ENCODE measurements at regions not wholly inside any gene's neighbourhood (a gene's known extent, or its start where the extent isn't known, plus 50 kb on each side); places are given as distances from the start of the nearest gene placed in this dataset.
A peak's percentile ranks its signal among the peaks of the same experiment; 100 is the strongest.

DNA sequence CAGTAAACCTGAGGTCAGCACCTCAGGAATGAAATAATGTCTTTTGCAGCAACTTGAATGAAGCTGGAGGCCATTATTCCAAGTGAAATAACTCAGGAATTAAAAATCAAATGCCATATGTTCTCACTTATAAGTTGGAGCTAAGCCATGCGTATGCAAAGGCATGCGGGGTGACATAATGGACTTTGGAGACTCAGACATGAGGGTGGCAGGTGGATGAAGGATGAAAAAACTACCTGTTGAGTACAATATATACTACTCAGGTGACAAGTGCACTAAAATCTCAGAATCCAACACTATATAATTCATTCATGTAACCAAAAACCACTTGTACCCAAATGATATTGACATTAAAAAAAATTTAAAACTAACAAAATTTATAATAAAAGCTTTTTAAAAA is 1416.9 kb downstream of the UQCRFS1 start:
- Histone ChIP-seq H3K4me1 (peaks cover 33% of the 10 kb centered on the region), H3K9me3 (no peaks in the 10 kb centered on the region), H3K27me3 (no peaks in the 10 kb centered on the region), H3K36me3 (no peaks in the 10 kb centered on the region), H3K4me3 (no peak overlapping the region), H3K27ac (no peak overlapping the region)
- intact Hi-C loops (cut with DNase I), result no loop called here
- TF ChIP-seq POLR2AphosphoS5 (IDR thresholded peaks at IDR 0.05; ENCODE audit: insufficient read depth in 1 of 2, low read depth in 1 of 2) (no peak), CTCF (IDR thresholded peaks at IDR 0.05) (no peak), POLR2A (IDR thresholded peaks at IDR 0.05) (no peak)
- DNase-seq (ENCODE audit: extremely low spot score in 2 of 2), result no peak

DNA sequence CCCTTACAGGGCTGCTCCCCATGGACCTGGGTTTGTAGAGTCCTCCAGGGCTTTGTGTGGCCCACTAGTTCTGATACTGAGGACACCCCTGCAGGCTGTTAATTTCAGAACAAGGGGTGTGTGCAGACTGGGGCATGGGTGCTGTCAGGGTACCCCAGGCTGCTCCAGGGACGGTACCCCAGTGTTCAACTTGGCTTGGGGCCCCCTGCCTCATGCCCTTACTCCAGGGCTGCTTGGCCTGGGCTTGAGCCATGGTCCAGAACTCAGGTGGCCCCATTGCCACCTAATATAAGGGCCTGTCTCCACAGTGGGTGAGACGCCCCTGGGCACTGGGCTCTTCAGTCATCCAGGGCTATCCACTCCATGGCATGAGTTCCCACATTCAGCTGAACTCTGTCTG is 1417.6 kb downstream of the UQCRFS1 start:
- Histone ChIP-seq H3K36me3 (no peaks in the 10 kb centered on the region), H3K4me1 (peaks cover 35% of the 10 kb centered on the region), H3K27ac (no peak overlapping the region), H3K9me3 (no peaks in the 10 kb centered on the region), H3K4me3 (no peak overlapping the region), H3K27me3 (no peaks in the 10 kb centered on the region)
- intact Hi-C loops (cut with DNase I), result no loop called here
- TF ChIP-seq POLR2A (IDR thresholded peaks at IDR 0.05) (no peak), POLR2AphosphoS5 (IDR thresholded peaks at IDR 0.05; ENCODE audit: insufficient read depth in 1 of 2, low read depth in 1 of 2) (no peak), CTCF (IDR thresholded peaks at IDR 0.05) (no peak)
- no peak for DNase-seq (ENCODE audit: extremely low spot score in 2 of 2)

GRCh38 chr19:27794494-27795042 is 1418.4 kb downstream of the UQCRFS1 start:
- Histone ChIP-seq H3K4me1 (peaks cover 35% of the 10 kb centered on the region), H3K27ac (peak overlapping the region; percentile 78), H3K27me3 (no peaks in the 10 kb centered on the region), H3K4me3 (peak overlapping the region; percentile 66 to 78), H3K36me3 (no peaks in the 10 kb centered on the region), H3K9me3 (no peaks in the 10 kb centered on the region)
- DNase-seq (ENCODE audit: extremely low spot score in 2 of 2), result no peak
- TF ChIP-seq POLR2A (IDR thresholded peaks at IDR 0.05), result no peak
- TF ChIP-seq CTCF (IDR thresholded peaks at IDR 0.05), result no peak
- no peak for TF ChIP-seq POLR2AphosphoS5 (IDR thresholded peaks at IDR 0.05; ENCODE audit: insufficient read depth in 1 of 2, low read depth in 1 of 2)
- intact Hi-C loops (cut with DNase I), result no loop called here

DNA sequence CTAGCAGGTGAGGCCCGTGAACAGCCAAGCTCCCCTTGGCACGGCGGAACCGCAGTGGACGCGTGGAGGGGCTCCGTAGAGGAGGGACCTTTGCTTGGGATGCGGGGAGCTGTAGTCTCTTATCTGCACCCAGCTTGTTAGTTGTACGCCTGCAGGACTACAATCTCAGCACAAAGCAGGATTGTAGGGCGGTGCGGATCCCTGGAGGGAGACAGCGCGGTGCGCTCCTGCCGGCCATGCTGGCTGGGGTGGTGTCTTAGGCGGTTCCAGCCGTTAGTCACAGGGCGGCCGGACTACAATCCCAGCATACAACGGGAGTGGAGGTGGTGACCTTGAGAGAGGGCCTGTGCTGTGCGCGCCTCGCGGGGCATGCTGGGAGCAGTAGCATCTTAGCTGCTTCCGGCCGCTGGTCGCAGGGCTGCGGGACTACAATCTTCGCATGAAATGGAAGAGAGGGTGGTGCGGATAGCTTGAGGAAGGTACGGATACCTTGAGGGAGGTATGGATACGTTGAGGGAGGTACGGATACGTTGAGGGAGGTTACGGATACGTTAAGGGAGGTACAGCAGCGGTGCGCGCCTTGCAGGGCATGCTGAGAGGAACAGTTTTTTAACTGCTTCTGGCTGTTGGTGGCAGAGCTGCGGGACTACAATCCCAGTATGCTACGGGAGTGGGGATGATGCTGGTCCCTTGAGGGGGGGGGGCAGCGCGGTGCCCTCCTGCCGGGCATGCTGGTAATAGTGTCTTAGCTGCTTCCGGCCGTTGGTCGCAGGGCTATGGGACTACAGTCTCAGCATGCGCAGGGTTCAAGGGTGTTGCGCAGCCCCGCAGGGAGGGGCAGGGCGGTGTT is 1419.1 kb downstream of the UQCRFS1 start:
- Histone ChIP-seq H3K27ac (peak overlapping the region; percentile 78), H3K4me3 (peak overlapping the region; percentile 66 to 78), H3K4me1 (peaks cover 35% of the 10 kb centered on the region), H3K9me3 (no peaks in the 10 kb centered on the region), H3K27me3 (no peaks in the 10 kb centered on the region), H3K36me3 (no peaks in the 10 kb centered on the region)
- intact Hi-C loops (cut with DNase I), result no loop called here
- DNase-seq (ENCODE audit: extremely low spot score in 2 of 2), result peak in 1 of 2 donors; percentile 93
- peak; percentile 85 to 91 for TF ChIP-seq POLR2AphosphoS5 (IDR thresholded peaks at IDR 0.05; ENCODE audit: insufficient read depth in 1 of 2, low read depth in 1 of 2)
- peak in 1 of 2 donors; percentile 39 for TF ChIP-seq POLR2A (IDR thresholded peaks at IDR 0.05)
- no peak for TF ChIP-seq CTCF (IDR thresholded peaks at IDR 0.05)

DNA sequence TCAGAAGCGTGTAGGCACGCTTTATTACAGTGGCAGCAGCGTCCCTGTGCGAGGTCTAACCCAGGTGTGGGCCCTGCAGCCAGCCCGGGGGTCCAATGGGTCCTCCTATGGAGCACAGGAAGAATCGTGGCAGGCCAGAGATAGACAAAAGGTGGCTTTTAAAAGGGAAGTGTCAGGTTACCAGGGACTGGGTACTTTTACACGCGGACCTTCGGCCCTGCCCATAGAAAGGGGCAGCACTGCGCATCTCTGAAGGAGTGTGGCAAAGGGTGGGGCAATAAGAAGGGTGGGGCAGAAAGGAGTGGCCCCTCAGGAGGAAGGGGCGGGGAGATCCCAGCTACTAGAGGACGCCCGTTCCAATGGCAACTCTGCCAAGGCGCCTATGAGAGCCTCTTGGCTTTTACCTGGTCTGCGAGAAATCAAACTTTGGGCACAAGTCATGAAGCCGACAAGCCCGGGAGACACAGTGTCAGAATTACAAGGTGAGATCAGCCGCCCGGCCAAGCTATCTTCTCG is 1419.8 kb downstream of the UQCRFS1 start:
- DNase-seq (ENCODE audit: extremely low spot score in 2 of 2), result no peak
- Histone ChIP-seq H3K4me3 (peak overlapping the region; percentile 66 to 78), H3K9me3 (no peaks in the 10 kb centered on the region), H3K27me3 (no peaks in the 10 kb centered on the region), H3K4me1 (peaks cover 35% of the 10 kb centered on the region), H3K27ac (peak overlapping the region; percentile 78), H3K36me3 (no peaks in the 10 kb centered on the region)
- intact Hi-C loops (cut with DNase I), result no loop called here
- TF ChIP-seq POLR2A (IDR thresholded peaks at IDR 0.05) (no peak), POLR2AphosphoS5 (IDR thresholded peaks at IDR 0.05; ENCODE audit: insufficient read depth in 1 of 2, low read depth in 1 of 2) (no peak)

Measured in vagina (tissue), 2 donors.